SK-N-SH treated with all-trans-retinoic acid at 6 μM for 48 hours (cell line): ENCODE measurements at regions not wholly inside any gene's neighbourhood (a gene's known extent, or its start where the extent isn't known, plus 50 kb on each side); places are given as distances from the start of the nearest gene placed in this dataset.

Experiments used
- ARNTL ChIP-seq: fragments of 450-650 bp; formaldehyde crosslinking; IDR thresholded peaks from 2 replicates; pipeline ENCODE4 v1.5.0; 2020; ENCODE audit warnings: low read depth, mild to moderate bottlenecking, moderate library complexity, borderline replicate concordance
- CREB5 ChIP-seq: fragments of 250-450 bp; sonication (Bioruptor Pico); IDR thresholded peaks from 2 replicates; pipeline ENCODE4 v1.5.1; 2020; ENCODE audit warnings: low read depth, mild to moderate bottlenecking, moderate library complexity
- GLIS3 ChIP-seq: fragments of 250-450 bp; sonication (Bioruptor Pico); IDR thresholded peaks from 2 replicates; pipeline ENCODE4 v1.5.0; 2020; ENCODE audit warnings: mild to moderate bottlenecking, moderate library complexity
- OSR1 ChIP-seq: fragments of 250-450 bp; sonication (Bioruptor Pico); IDR thresholded peaks from 2 replicates; pipeline ENCODE4 v1.8.0; 2022; ENCODE audit warnings: moderate library complexity, mild to moderate bottlenecking, inconsistent platforms
- PATZ1 ChIP-seq: fragments of 250-450 bp; sonication (Bioruptor Pico); IDR thresholded peaks from 2 replicates; pipeline ENCODE4 v1.8.0; 2020; ENCODE audit warnings: mild to moderate bottlenecking, moderate library complexity, borderline replicate concordance
- POU6F1 ChIP-seq: fragments of 250-450 bp; sonication (Bioruptor Pico); IDR thresholded peaks from 2 replicates; pipeline ENCODE4 v1.8.0; 2021; ENCODE audit warnings: low read depth, mild to moderate bottlenecking, moderate library complexity, borderline replicate concordance
- PPARA ChIP-seq: fragments of 250-450 bp; sonication (Bioruptor Pico); IDR thresholded peaks from 2 replicates; pipeline ENCODE4 v1.5.0; 2020; ENCODE audit warnings: mild to moderate bottlenecking, borderline replicate concordance
- RARB ChIP-seq: fragments of 250-450 bp; sonication (Bioruptor Pico); IDR thresholded peaks from 2 replicates; pipeline ENCODE4 v1.8.0; 2021; ENCODE audit warnings: mild to moderate bottlenecking, moderate library complexity
- SNAI2 ChIP-seq: fragments of 250-450 bp; sonication (Bioruptor Pico); IDR thresholded peaks from 2 replicates; pipeline ENCODE4 v1.5.0; 2020; ENCODE audit warnings: mild to moderate bottlenecking, moderate library complexity
- TCF4 ChIP-seq: fragments of 250-450 bp; sonication (Bioruptor Pico); IDR thresholded peaks from 2 replicates; pipeline ENCODE4 v1.8.0; 2021; ENCODE audit warnings: mild to moderate bottlenecking, moderate library complexity, borderline replicate concordance
- ZFP3 ChIP-seq: fragments of 250-450 bp; sonication (Bioruptor Pico); IDR thresholded peaks from 2 replicates; pipeline ENCODE4 v1.5.0; 2020; ENCODE audit warnings: mild to moderate bottlenecking, moderate library complexity

DNA sequence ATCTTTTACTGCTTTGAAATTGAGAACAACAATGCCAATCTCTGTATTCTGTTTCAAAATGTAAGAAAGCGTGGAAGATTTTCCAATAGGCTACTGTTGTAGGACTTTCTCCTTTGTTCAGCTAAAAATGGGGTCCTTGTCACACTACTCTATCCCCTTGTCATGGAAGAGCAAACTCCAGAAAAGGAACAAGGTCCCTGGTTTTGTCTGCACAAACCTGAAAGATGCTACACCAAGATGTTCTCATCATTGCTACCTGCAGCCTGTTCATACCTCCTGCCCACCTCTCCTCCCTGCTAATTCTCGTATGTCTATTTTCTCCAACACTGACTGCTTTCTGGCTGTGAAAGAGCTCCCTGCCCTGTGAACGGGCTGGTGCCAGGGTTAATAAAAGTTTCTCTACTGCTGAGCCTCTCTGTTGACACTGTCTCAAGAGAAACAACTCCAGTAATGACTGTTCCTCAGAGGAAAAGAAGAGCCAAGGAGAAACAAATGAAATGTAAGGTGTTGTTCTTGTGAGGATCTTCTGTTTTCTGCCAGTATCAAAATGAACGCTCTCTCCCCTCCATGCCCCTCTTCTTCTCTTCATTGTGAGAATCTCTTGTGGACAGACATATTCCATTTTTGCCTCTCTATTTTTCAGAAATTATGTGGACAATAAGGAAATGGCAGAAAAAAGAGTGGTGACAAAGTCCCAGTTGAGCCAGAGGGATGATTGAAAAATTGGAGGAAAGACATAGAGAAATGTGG is 287.1 kb downstream of the ADGB start:
- TF ChIP-seq SNAI2 (no peak), CREB5 (no peak), PPARA (CRISPR knock-in tag) (no peak), ARNTL (CRISPR knock-in tag) (no peak), PATZ1 (CRISPR knock-in tag) (no peak), TCF4 (CRISPR knock-in tag) (no peak), POU6F1 (CRISPR knock-in tag) (no peak), ZFP3 (CRISPR knock-in tag) (no peak), RARB (CRISPR knock-in tag) (no peak), OSR1 (CRISPR knock-in tag) (no peak), GLIS3 (no peak)
